ENCODE measurements at regions not wholly inside any gene's neighbourhood (a gene's known extent, or its start where the extent isn't known, plus 50 kb on each side); places are given as distances from the start of the nearest gene placed in this dataset.

DNA sequence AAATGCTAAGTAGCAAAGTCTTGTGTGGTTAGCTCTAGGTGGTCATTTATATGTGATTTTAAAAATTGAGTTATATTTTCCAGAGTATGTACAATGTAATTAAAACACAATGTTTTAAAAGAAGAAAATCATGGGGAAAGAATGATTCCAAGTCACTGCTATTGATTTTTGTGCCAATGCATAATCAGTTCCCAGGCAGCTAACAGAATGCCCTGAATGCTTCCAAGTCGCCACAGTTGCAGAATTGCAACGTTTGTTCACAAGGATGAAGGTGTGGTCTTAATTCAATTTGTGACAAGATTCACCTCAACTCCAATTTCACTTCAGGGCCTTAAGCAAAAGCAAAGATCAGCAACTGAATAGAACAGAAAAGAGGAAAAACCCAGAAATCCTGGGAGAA, 200.4 kb downstream of the SPP2 start:
- Histone ChIP-seq H4K20me1 (ENCODE audit: insufficient read depth, low read length) (no peaks in the 10 kb centered on the region), H3K36me3 (replicated peaks in 1 of 2; ENCODE audit: control insufficient read depth in 1 of 2, insufficient read depth in 2 of 2, low read length in 2 of 2) (no peaks in the 10 kb centered on the region), H3K27me3 (ENCODE audit: control insufficient read depth in 1 of 2, insufficient read depth in 2 of 2, low read length in 2 of 2) (no peaks in the 10 kb centered on the region; a peak in 1 of 5 replicates), H3K9ac (ENCODE audit: insufficient read depth, low read depth, low read length) (no peak overlapping the region), H3K4me2 (ENCODE audit: low read depth, low read length) (no peak overlapping the region), H3K4me3 (replicated peaks in 1 of 3; ENCODE audit: insufficient read depth in 1 of 3, low read depth in 2 of 3, low read length in 3 of 3) (no peak overlapping the region), H2AFZ (ENCODE audit: low read length) (no peak overlapping the region), H3K27ac (ENCODE audit: extremely low read length, insufficient read depth, low read length) (no peak overlapping the region), H3K79me2 (ENCODE audit: insufficient read depth, low read length) (no peaks in the 10 kb centered on the region), H3K9me3 (ENCODE audit: low read length) (no peaks in the 10 kb centered on the region), H3K4me1 (ENCODE audit: insufficient read depth, low read length) (no peaks in the 10 kb centered on the region)
- ChIA-PET CTCF (ENCODE audit: low intra/inter-chr PET ratio, low total read pairs) (no interaction called here), POLR2A (no interaction called here)
- FAIRE-seq (no peak), DNase-seq (ENCODE audit: low spot score) (no peak), ATAC-seq (no peak)
- 1% methylated on average over 2 of the region's 2 CpGs for WGBS (ENCODE audit: low lambda C conversion rate)
- in situ Hi-C loops (cut with HindIII; ENCODE audit: extremely low pct_ligation_motif_present, low pct_unique_long_range_greater_than_20kb) (loop anchor here (10.0 kb wide), 1 partner anchor 276 kb away; no protein-coding TSS in a partner anchor), intact Hi-C loops (cut with micrococcal nuclease; ENCODE audit: unreplicated experiment) (no loop called here)
- no TSS peak for BruUV-seq (replicated peaks)
- TF ChIP-seq ZNF788 (CRISPR knock-in tag; IDR thresholded peaks at IDR 0.05; ENCODE audit: borderline replicate concordance) (no peak), ARHGAP35 (CRISPR knock-in tag; IDR thresholded peaks at IDR 0.05; ENCODE audit: borderline replicate concordance) (no peak), ZNF33A (CRISPR knock-in tag; IDR thresholded peaks at IDR 0.05; ENCODE audit: borderline replicate concordance) (no peak), MED13 (CRISPR knock-in tag; IDR thresholded peaks at IDR 0.05) (no peak), ZNF333 (CRISPR knock-in tag; IDR thresholded peaks at IDR 0.05; ENCODE audit: borderline replicate concordance) (no peak), POLR2AphosphoS2 (IDR thresholded peaks at IDR 0.05; ENCODE audit: low read depth, low read length) (no peak), KMT2B (CRISPR knock-in tag; IDR thresholded peaks at IDR 0.05) (no peak), DMTF1 (CRISPR knock-in tag; IDR thresholded peaks at IDR 0.05) (no peak), ZNF792 (CRISPR knock-in tag; IDR thresholded peaks at IDR 0.05) (no peak)

Data from HepG2 (cell line).